GM12878 (cell line): ENCODE measurements at regions not wholly inside any gene's neighbourhood (a gene's known extent, or its start where the extent isn't known, plus 50 kb on each side); places are given as distances from the start of the nearest gene placed in this dataset.

Source experiments
- ASH2L ChIP-seq: fragments of 300-600, 200-600 bp; sonication (generic); IDR thresholded peaks from 2 replicates; pipeline ENCODE4 v1.6.1; 2017; ENCODE audit warnings: low read depth, mild to moderate bottlenecking, borderline replicate concordance
- BHLHE40 ChIP-seq, 2 experiments: fragments of 450-650 bp in 1 of 2; IDR thresholded peaks; 2 replicates each; pipeline ENCODE4 v1.6.1; 2011 to 2017; ENCODE audit warnings: low read depth in 2 of 2, borderline replicate concordance in 1 of 2, improper control_type of control experiment in 1 of 2, low read length in 1 of 2, mild to moderate bottlenecking in 1 of 2
- BRCA1 ChIP-seq: IDR thresholded peaks from 2 replicates; pipeline ENCODE4 v1.6.1; 2011; ENCODE audit warnings: low read depth, low read length, improper control_type of control experiment
- CTCF ChIP-seq, 3 experiments: IDR thresholded peaks in 2 of 3; conservative IDR thresholded peaks in 1 of 3; 2 replicates each; pipeline ENCODE4 v1.5.1; 2011; ENCODE audit warnings: low read depth in 3 of 3, low read length in 3 of 3, mild to moderate bottlenecking in 3 of 3, control low read depth in 2 of 3, moderate library complexity in 2 of 3, inconsistent platforms in 1 of 3, mixed read lengths in 1 of 3; ENCODE audit not compliant: control insufficient read depth in 2 of 3, insufficient read depth in 1 of 3; ENCODE audit errors: extremely low read depth in 1 of 3
- ESRRA ChIP-seq: IDR thresholded peaks from 2 replicates; pipeline ENCODE4 v1.6.1; 2012; ENCODE audit warnings: mild to moderate bottlenecking, low read length, improper control_type of control experiment
- LARP7 ChIP-seq: fragments of 450-650 bp; IDR thresholded peaks from 2 replicates; pipeline ENCODE4 v1.6.1; 2017; ENCODE audit warnings: mild to moderate bottlenecking
- NFIC ChIP-seq: IDR thresholded peaks from 2 replicates; pipeline ENCODE4 v1.6.1; 2012; ENCODE audit warnings: low read depth, mild to moderate bottlenecking, inconsistent platforms, low read length, moderate library complexity
- SMAD5 ChIP-seq: IDR thresholded peaks from 2 replicates; pipeline ENCODE4 v1.6.1; 2016; ENCODE audit warnings: antibody characterized with exemption, low read depth
- TAF1 ChIP-seq: IDR thresholded peaks from 2 replicates; pipeline ENCODE4 v1.6.1; 2011; ENCODE audit warnings: mild to moderate bottlenecking, low read depth, low read length, borderline replicate concordance
- TCF7 ChIP-seq: IDR thresholded peaks from 2 replicates; pipeline ENCODE4 v1.6.1; 2014; ENCODE audit warnings: antibody characterized with exemption, borderline replicate concordance

DNA sequence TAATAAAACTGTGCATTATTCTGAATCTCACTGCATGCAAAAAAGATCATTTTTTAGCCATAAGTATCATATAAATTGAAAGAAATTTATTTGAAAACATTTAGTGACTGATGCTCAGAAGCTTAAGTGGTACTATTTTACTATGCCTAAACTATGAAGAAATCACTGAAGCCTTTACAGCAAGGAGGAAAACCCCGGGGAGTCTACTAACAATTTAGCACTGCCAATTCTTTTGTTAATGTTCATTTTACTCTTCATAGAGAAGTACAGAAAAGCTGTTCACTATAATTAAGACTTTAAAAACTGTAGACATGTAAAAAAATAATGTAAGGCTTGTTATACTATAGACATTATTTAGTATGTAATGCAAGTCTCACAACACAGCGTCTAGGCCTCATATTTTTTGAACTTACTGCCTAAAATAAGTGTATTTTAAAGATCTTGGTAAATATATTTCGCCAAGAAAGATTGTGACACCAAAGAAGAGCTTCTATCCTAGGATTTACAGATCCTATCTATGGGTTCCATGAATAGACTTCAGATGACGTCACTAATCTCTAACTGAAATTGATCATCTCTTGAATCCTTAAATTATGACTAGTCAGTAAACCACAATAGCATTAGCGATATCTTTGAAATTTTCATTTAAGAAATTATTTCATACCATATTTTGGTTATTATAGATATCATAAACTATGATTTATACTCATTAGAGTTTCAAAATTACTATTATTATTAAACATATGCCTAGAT lies 602.5 kb downstream of the TMA16 start:
- TF ChIP-seq TAF1 (no peak), BRCA1 (no peak), BHLHE40 (IDR thresholded peaks at IDR 0.05; ENCODE audit: borderline replicate concordance in 1 of 2, low read depth in 2 of 2, low read length in 1 of 2) (no peak), CTCF (IDR thresholded peaks at IDR 0.05 in 2 of 3, conservative IDR thresholded peaks at IDR 0.05 in 1 of 3; ENCODE audit: control insufficient read depth in 2 of 3, extremely low read depth in 1 of 3, insufficient read depth in 1 of 3, low read depth in 3 of 3, low read length in 3 of 3) (no peak), ASH2L (no peak), LARP7 (no peak), NFIC (no peak), SMAD5 (no peak), ESRRA (no peak), TCF7 (no peak)
